Mesendoderm (in vitro differentiated cells): ENCODE measurements at regions not wholly inside any gene's neighbourhood (a gene's known extent, or its start where the extent isn't known, plus 50 kb on each side); places are given as distances from the start of the nearest gene placed in this dataset.

Experiments
- DNase-seq: peaks from one replicate; pipeline ENCODE4 v3.0.0; 2013
- H2AK5ac ChIP-seq: 2 replicates; pipeline ENCODE4 v1.6.1; 2013; ENCODE audit warnings: low read length, inconsistent platforms
- H2BK120ac ChIP-seq: 2 replicates; pipeline ENCODE4 v1.6.1; 2013; ENCODE audit warnings: low read depth, mild to moderate bottlenecking, low read length, moderate library complexity, mixed read lengths
- H2BK15ac ChIP-seq: replicated peaks from 2 replicates; pipeline ENCODE4 v1.6.1; 2013; ENCODE audit warnings: low read depth, mild to moderate bottlenecking, moderate library complexity
- H2BK5ac ChIP-seq: 2 replicates; pipeline ENCODE4 v1.6.1; 2013; ENCODE audit warnings: low read length, inconsistent platforms
- H3K18ac ChIP-seq: 2 replicates; pipeline ENCODE4 v1.6.1; 2013; ENCODE audit warnings: mild to moderate bottlenecking, low read length, mixed read lengths
- H3K23ac ChIP-seq: one replicate; pipeline ENCODE4 v1.6.1; 2013; ENCODE audit warnings: low read length
- H3K27ac ChIP-seq: 2 replicates; pipeline ENCODE4 v1.5.1; 2013; ENCODE audit warnings: low read depth, mild to moderate bottlenecking, inconsistent platforms, low read length, moderate library complexity
- H3K27me3 ChIP-seq: 2 replicates; pipeline ENCODE4 v1.6.1; 2013; ENCODE audit warnings: low read length, control low read depth, mild to moderate bottlenecking, inconsistent platforms; ENCODE audit not compliant: insufficient read depth, poor library complexity
- H3K36me3 ChIP-seq: 2 replicates; pipeline ENCODE4 v1.6.1; 2013; ENCODE audit warnings: low read length, inconsistent platforms; ENCODE audit not compliant: control insufficient read depth, insufficient read depth
- H3K4ac ChIP-seq: one replicate; pipeline ENCODE4 v1.6.1; 2013; ENCODE audit warnings: low read depth, mild to moderate bottlenecking, low read length, moderate library complexity
- H3K4me1 ChIP-seq: 2 replicates; pipeline ENCODE4 v1.6.1; 2013; ENCODE audit warnings: low read depth, low read length, inconsistent platforms; ENCODE audit not compliant: control insufficient read depth
- H3K4me2 ChIP-seq: 2 replicates; pipeline ENCODE4 v1.6.1; 2013; ENCODE audit warnings: low read length
- H3K4me3 ChIP-seq: 2 replicates; pipeline ENCODE4 v1.5.1; 2013; ENCODE audit warnings: mild to moderate bottlenecking, low read length
- H3K56ac ChIP-seq: one replicate; pipeline ENCODE4 v1.6.1; 2013; ENCODE audit warnings: low read length
- H3K79me1 ChIP-seq: 2 replicates; pipeline ENCODE4 v1.6.1; 2013; ENCODE audit warnings: low read length, inconsistent platforms
- H3K79me2 ChIP-seq: 2 replicates; pipeline ENCODE4 v1.6.1; 2013; ENCODE audit warnings: mild to moderate bottlenecking, low read length; ENCODE audit not compliant: control insufficient read depth, insufficient read depth
- H3K9ac ChIP-seq: 2 replicates; pipeline ENCODE4 v1.6.1; 2013; ENCODE audit warnings: low read length, inconsistent platforms
- H4K5ac ChIP-seq: one replicate; pipeline ENCODE4 v1.6.1; 2013; ENCODE audit warnings: low read length
- H4K8ac ChIP-seq: one replicate; pipeline ENCODE4 v1.6.1; 2013; ENCODE audit warnings: low read depth, mild to moderate bottlenecking, control low read depth, low read length, moderate library complexity
- WGBS: extraction: QIAGEN DNeasy Blood & Tissue Kit; methylation state at CpG from one replicate; pipeline ENCODE4 v1.1.7; 2013; ENCODE audit warnings: low lambda C conversion rate, missing lambda C conversion rate; ENCODE audit not compliant: insufficient coverage; ENCODE audit errors: extremely low coverage; 5-methylcytosine and 5-hydroxymethylcytosine counted together

DNA sequence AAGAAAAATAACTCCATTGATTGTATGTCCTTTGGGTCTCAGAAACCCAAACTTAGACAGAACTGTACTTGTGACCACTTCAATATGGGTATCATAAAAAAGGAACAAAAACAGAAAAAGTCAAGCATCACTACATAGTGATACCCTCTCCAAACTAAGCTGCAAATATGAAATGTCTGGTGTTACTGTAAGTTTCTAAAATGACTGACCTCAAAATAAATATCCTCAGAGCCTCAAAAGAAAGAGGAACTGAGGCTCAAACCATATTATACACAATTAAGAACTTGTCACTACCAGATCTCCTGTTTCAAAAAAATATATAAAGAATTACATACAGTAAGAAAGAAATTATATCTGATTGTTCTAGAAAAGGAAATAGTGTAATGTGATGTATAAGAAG, 787.9 kb upstream of the KLHL1 start:
- Histone ChIP-seq H3K9ac (no peak overlapping the region), H3K79me1 (no peaks in the 10 kb centered on the region), H3K4me3 (no peak overlapping the region), H3K4ac (no peak overlapping the region), H4K8ac (no peak overlapping the region), H3K79me2 (no peaks in the 10 kb centered on the region), H3K27ac (no peak overlapping the region), H2AK5ac (no peak overlapping the region), H2BK5ac (no peak overlapping the region), H3K18ac (no peak overlapping the region), H3K27me3 (no peaks in the 10 kb centered on the region), H3K4me1 (no peaks in the 10 kb centered on the region), H3K23ac (no peak overlapping the region), H2BK120ac (no peak overlapping the region), H4K5ac (no peak overlapping the region), H3K36me3 (no peaks in the 10 kb centered on the region), H3K4me2 (no peak overlapping the region), H3K56ac (no peak overlapping the region), H2BK15ac (no peak overlapping the region)
- DNase-seq, result no peak

- Histone ChIP-seq H3K27ac (no peak overlapping the region), H3K18ac (no peak overlapping the region), H3K56ac (no peak overlapping the region), H3K79me1 (no peaks in the 10 kb centered on the region), H2BK120ac (no peak overlapping the region), H3K4ac (no peak overlapping the region), H3K4me3 (no peak overlapping the region), H3K4me1 (no peaks in the 10 kb centered on the region), H4K5ac (no peak overlapping the region), H2BK5ac (no peak overlapping the region), H2BK15ac (no peak overlapping the region), H3K79me2 (no peaks in the 10 kb centered on the region), H2AK5ac (no peak overlapping the region), H3K27me3 (no peaks in the 10 kb centered on the region), H3K9ac (no peak overlapping the region), H3K36me3 (no peaks in the 10 kb centered on the region), H3K23ac (no peak overlapping the region), H3K4me2 (no peak overlapping the region), H4K8ac (no peak overlapping the region)
- no CpG with 5 or more reads among the region's 3 CpGs for WGBS
- DNase-seq, result no peak
Observed at GRCh38 chr13:70895599-70895998, 787.3 kb upstream of the KLHL1 start.

DNA sequence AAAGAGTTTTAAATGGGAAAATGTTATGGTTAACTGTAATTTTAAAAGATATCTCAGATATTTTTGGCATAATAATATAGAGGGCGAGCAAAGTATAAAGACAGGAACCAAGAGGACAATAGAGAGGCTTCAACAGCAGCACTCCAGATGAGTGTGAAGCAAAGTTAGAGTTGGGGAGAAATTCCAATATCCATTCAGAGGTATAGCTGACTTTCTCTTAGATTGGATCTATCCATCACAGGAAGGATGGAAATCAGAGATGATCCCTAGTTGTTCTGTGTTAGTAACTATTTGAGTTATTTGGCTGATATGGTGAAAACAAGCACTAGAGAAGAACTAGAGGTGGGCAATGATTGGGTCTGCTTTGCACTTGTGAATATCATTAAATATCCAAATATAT, 786.0 kb upstream of the KLHL1 start:
- Histone ChIP-seq H3K27ac (no peak overlapping the region), H3K4me2 (no peak overlapping the region), H3K79me1 (no peaks in the 10 kb centered on the region), H4K8ac (no peak overlapping the region), H3K36me3 (no peaks in the 10 kb centered on the region), H3K79me2 (no peaks in the 10 kb centered on the region), H4K5ac (no peak overlapping the region), H3K4me3 (no peak overlapping the region), H3K4me1 (no peaks in the 10 kb centered on the region), H3K9ac (no peak overlapping the region), H2AK5ac (no peak overlapping the region), H3K18ac (no peak overlapping the region), H3K23ac (no peak overlapping the region), H2BK15ac (no peak overlapping the region), H2BK5ac (no peak overlapping the region), H3K4ac (no peak overlapping the region), H2BK120ac (no peak overlapping the region), H3K56ac (no peak overlapping the region), H3K27me3 (no peaks in the 10 kb centered on the region)
- no CpG with 5 or more reads among the region's 1 CpG for WGBS
- DNase-seq, result peak; percentile 8

DNA sequence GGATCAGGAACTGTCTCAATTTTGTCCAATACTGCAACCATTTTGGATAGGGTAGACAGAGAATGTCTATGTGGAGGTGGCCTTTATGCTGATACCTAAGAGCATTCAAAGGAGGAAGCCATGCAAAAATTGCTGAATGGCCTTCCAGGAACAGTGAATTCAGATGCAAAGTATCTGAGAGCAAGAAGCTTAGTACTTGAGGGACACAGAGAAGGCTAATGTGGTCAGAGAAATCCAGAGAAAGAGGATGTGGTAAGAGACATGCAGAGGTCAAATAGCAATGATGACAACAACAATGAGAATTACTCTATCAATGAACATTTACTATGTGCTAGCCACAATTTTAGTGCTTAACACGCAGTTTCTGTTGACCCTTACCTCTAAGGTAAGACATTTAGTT, 785.6 kb upstream of the KLHL1 start:
- Histone ChIP-seq H4K5ac (no peak overlapping the region), H2BK15ac (no peak overlapping the region), H3K9ac (no peak overlapping the region), H3K4me2 (no peak overlapping the region), H3K4ac (no peak overlapping the region), H3K27me3 (no peaks in the 10 kb centered on the region), H3K79me1 (no peaks in the 10 kb centered on the region), H3K27ac (no peak overlapping the region), H3K23ac (no peak overlapping the region), H3K56ac (no peak overlapping the region), H2BK5ac (no peak overlapping the region), H3K79me2 (no peaks in the 10 kb centered on the region), H4K8ac (no peak overlapping the region), H3K36me3 (no peaks in the 10 kb centered on the region), H2BK120ac (no peak overlapping the region), H3K18ac (no peak overlapping the region), H3K4me1 (no peaks in the 10 kb centered on the region), H2AK5ac (no peak overlapping the region), H3K4me3 (no peak overlapping the region)
- no peak for DNase-seq
- WGBS, result no CpG with 5 or more reads among the region's 1 CpG

- Histone ChIP-seq H2BK15ac (no peak overlapping the region), H2BK5ac (no peak overlapping the region)
Observed at GRCh38 chr13:70890289-70890688, 782.0 kb upstream of the KLHL1 start.

GRCh38 chr13:70889163-70889562, 780.9 kb upstream of the KLHL1 start:
- no peaks in the 10 kb centered on the region for H3K36me3 ChIP-seq
- no peak overlapping the region for H3K18ac ChIP-seq
- no peak overlapping the region for H3K4me3 ChIP-seq
- H3K27ac ChIP-seq, result no peak overlapping the region
- no peaks in the 10 kb centered on the region for H3K79me1 ChIP-seq
- DNase-seq, result no peak
- H3K9ac ChIP-seq, result no peak overlapping the region
- no peak overlapping the region for H3K23ac ChIP-seq
- no peak overlapping the region for H3K4me2 ChIP-seq
- no peaks in the 10 kb centered on the region for H3K79me2 ChIP-seq
- H4K8ac ChIP-seq, result no peak overlapping the region
- H2BK15ac ChIP-seq, result no peak overlapping the region
- no peak overlapping the region for H3K56ac ChIP-seq
- no peak overlapping the region for H3K4ac ChIP-seq
- no peaks in the 10 kb centered on the region for H3K27me3 ChIP-seq
- no peaks in the 10 kb centered on the region for H3K4me1 ChIP-seq
- H2BK120ac ChIP-seq, result no peak overlapping the region
- no peak overlapping the region for H2AK5ac ChIP-seq
- no peak overlapping the region for H2BK5ac ChIP-seq
- 100% methylated on average over 1 of the region's 5 CpGs for WGBS
- no peak overlapping the region for H4K5ac ChIP-seq

More at GRCh38 chr13:70890289-70890688, 782.0 kb upstream of the KLHL1 start:
- H4K5ac ChIP-seq, result no peak overlapping the region
- H3K9ac ChIP-seq, result no peak overlapping the region
- no peak overlapping the region for H2AK5ac ChIP-seq
- no peak overlapping the region for H3K4ac ChIP-seq
- no peak overlapping the region for H3K27ac ChIP-seq
- no peaks in the 10 kb centered on the region for H3K79me1 ChIP-seq
- H3K23ac ChIP-seq, result no peak overlapping the region
- H3K56ac ChIP-seq, result no peak overlapping the region
- H3K4me1 ChIP-seq, result no peaks in the 10 kb centered on the region
- no peaks in the 10 kb centered on the region for H3K27me3 ChIP-seq
- H3K79me2 ChIP-seq, result no peaks in the 10 kb centered on the region
- H3K18ac ChIP-seq, result no peak overlapping the region
- H3K4me2 ChIP-seq, result no peak overlapping the region
- H3K36me3 ChIP-seq, result no peaks in the 10 kb centered on the region
- DNase-seq, result no peak
- no peak overlapping the region for H3K4me3 ChIP-seq
- no peak overlapping the region for H4K8ac ChIP-seq
- no peak overlapping the region for H2BK120ac ChIP-seq
